ENCODE measurements at regions not wholly inside any gene's neighbourhood (a gene's known extent, or its start where the extent isn't known, plus 50 kb on each side); places are given as distances from the start of the nearest gene placed in this dataset.
"Not testable (repeated sequence)": the region's sequence is repeated elsewhere in the genome, so short reads cannot be mapped to it uniquely, and the experiment has no call there.

DNA sequence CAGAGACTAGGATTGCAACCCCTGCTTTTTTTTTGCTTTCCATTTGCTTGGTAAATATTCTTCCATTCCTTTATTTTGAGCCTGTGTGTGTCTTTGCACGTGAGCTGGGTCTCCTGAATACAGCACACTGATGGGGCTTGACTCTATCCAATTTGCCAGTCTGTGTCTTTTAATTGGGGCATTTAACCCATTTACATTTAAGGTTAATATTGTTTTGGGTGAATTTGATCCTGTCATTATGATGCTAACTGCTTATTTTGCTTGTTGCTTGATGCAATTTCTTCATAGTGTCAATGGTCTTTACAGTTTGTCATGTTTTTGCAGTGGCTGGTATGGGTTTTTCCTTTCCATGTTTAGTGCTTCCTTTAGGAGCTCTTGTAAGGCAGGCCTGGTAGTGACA, 109.1 kb upstream of the WNT7A start:
- TF ChIP-seq POLR2A, POLR2AphosphoS5 (IDR thresholded peaks at IDR 0.05): not testable (repeated sequence)
- TF ChIP-seq, protein P1, sequence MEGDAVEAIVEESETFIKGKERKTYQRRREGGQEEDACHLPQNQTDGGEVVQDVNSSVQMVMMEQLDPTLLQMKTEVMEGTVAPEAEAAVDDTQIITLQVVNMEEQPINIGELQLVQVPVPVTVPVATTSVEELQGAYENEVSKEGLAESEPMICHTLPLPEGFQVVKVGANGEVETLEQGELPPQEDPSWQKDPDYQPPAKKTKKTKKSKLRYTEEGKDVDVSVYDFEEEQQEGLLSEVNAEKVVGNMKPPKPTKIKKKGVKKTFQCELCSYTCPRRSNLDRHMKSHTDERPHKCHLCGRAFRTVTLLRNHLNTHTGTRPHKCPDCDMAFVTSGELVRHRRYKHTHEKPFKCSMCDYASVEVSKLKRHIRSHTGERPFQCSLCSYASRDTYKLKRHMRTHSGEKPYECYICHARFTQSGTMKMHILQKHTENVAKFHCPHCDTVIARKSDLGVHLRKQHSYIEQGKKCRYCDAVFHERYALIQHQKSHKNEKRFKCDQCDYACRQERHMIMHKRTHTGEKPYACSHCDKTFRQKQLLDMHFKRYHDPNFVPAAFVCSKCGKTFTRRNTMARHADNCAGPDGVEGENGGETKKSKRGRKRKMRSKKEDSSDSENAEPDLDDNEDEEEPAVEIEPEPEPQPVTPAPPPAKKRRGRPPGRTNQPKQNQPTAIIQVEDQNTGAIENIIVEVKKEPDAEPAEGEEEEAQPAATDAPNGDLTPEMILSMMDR (IDR thresholded peaks at IDR 0.05), result not testable (repeated sequence)

All from breast epithelium (tissue), 3 donors.